B cell (primary cell): ENCODE measurements at regions not wholly inside any gene's neighbourhood (a gene's known extent, or its start where the extent isn't known, plus 50 kb on each side); places are given as distances from the start of the nearest gene placed in this dataset.

ENCODE experiments used
- EZH2 ChIP-seq: IDR thresholded peaks from 2 replicates; pipeline ENCODE4 v1.6.1; 2012; ENCODE audit warnings: borderline replicate concordance, low read depth, mild to moderate bottlenecking, moderate library complexity, low read length; ENCODE audit not compliant: insufficient read depth, poor library complexity, severe bottlenecking
- TF ChIP-seq, protein P1 (sequence below): fragments of 200-600 bp; IDR thresholded peaks from one replicate; pipeline ENCODE4 v1.8.0; 2022; ENCODE audit warnings: antibody characterized with exemption, mild to moderate bottlenecking

DNA sequence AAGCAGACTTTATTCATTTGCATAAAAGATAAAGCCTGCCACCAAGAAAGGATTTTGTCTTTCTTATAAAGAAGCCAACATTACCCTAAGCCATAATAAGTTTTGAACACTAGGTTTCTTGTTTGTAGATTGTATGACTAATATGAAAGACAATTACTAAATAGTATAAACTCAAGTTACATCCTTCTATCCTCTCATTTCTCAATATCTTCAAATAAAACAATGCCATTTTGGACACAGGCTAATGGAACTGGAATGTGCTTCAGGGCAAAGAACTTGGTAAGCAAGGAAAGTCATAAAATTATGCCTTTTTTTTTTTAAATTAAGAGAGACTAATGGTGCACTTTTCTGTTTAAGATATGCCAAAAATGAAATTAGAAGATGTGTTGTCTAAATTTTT is 137.7 kb downstream of the DKK1 start:
- TF ChIP-seq, protein P1, sequence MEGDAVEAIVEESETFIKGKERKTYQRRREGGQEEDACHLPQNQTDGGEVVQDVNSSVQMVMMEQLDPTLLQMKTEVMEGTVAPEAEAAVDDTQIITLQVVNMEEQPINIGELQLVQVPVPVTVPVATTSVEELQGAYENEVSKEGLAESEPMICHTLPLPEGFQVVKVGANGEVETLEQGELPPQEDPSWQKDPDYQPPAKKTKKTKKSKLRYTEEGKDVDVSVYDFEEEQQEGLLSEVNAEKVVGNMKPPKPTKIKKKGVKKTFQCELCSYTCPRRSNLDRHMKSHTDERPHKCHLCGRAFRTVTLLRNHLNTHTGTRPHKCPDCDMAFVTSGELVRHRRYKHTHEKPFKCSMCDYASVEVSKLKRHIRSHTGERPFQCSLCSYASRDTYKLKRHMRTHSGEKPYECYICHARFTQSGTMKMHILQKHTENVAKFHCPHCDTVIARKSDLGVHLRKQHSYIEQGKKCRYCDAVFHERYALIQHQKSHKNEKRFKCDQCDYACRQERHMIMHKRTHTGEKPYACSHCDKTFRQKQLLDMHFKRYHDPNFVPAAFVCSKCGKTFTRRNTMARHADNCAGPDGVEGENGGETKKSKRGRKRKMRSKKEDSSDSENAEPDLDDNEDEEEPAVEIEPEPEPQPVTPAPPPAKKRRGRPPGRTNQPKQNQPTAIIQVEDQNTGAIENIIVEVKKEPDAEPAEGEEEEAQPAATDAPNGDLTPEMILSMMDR = no peak
- TF ChIP-seq EZH2 = no peak
